ENCODE measurements at regions not wholly inside any gene's neighbourhood (a gene's known extent, or its start where the extent isn't known, plus 50 kb on each side); places are given as distances from the start of the nearest gene placed in this dataset.
"Not testable (repeated sequence)": the region's sequence is repeated elsewhere in the genome, so short reads cannot be mapped to it uniquely, and the experiment has no call there.

- TF ChIP-seq, protein P1, sequence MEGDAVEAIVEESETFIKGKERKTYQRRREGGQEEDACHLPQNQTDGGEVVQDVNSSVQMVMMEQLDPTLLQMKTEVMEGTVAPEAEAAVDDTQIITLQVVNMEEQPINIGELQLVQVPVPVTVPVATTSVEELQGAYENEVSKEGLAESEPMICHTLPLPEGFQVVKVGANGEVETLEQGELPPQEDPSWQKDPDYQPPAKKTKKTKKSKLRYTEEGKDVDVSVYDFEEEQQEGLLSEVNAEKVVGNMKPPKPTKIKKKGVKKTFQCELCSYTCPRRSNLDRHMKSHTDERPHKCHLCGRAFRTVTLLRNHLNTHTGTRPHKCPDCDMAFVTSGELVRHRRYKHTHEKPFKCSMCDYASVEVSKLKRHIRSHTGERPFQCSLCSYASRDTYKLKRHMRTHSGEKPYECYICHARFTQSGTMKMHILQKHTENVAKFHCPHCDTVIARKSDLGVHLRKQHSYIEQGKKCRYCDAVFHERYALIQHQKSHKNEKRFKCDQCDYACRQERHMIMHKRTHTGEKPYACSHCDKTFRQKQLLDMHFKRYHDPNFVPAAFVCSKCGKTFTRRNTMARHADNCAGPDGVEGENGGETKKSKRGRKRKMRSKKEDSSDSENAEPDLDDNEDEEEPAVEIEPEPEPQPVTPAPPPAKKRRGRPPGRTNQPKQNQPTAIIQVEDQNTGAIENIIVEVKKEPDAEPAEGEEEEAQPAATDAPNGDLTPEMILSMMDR (conservative IDR thresholded peaks at IDR 0.05; ENCODE audit: low read length), result not testable (repeated sequence)
- not testable (repeated sequence) for TF ChIP-seq EZH2phosphoT487 (IDR thresholded peaks at IDR 0.05; ENCODE audit: borderline replicate concordance)
Observed at GRCh38 chr6:131346896-131347295, 211.6 kb downstream of the AKAP7 start.

All from Loucy (cell line).